Spleen (tissue), 11 donors: ENCODE measurements at regions not wholly inside any gene's neighbourhood (a gene's known extent, or its start where the extent isn't known, plus 50 kb on each side); places are given as distances from the start of the nearest gene placed in this dataset.

Experiments
- DNase-seq: peaks from one replicate; pipeline ENCODE4 v3.0.0-alpha.2; 2020
- H3K27ac ChIP-seq, 8 donors: fragments of 200-600 bp; sonication (generic) in 7 of 8; 1 replicate in 4 of 8; 2 replicates in 4 of 8; pipeline versions ENCODE4 v1.5.0 to v1.8.0; 2016 to 2021; ENCODE audit warnings: inconsistent platforms in 4 of 8, mild to moderate bottlenecking in 4 of 8, moderate library complexity in 1 of 8
- H3K27me3 ChIP-seq, 7 donors: fragments of 200-600 bp; sonication (generic) in 6 of 7; replicated peaks in 1 of 7; 1 replicate in 4 of 7; 2 replicates in 3 of 7; pipeline versions ENCODE4 v1.5.0 to v1.8.0; 2016 to 2021; ENCODE audit warnings: inconsistent platforms in 3 of 7, mild to moderate bottlenecking in 1 of 7
- H3K36me3 ChIP-seq, 6 donors: fragments of 200-600 bp; sonication (generic) in 5 of 6; 1 replicate in 4 of 6; 2 replicates in 2 of 6; pipeline versions ENCODE4 v1.5.0 to v1.8.0; 2016 to 2021; ENCODE audit warnings: inconsistent platforms in 2 of 6
- H3K4me1 ChIP-seq, 6 donors: fragments of 200-600 bp; sonication (generic) in 5 of 6; 1 replicate in 3 of 6; 2 replicates in 3 of 6; pipeline versions ENCODE4 v1.5.0 to v1.8.0; 2016 to 2021; ENCODE audit warnings: inconsistent platforms in 3 of 6
- H3K4me3 ChIP-seq, 8 donors: fragments of 200-600 bp; sonication (generic) in 7 of 8; 1 replicate in 4 of 8; 2 replicates in 4 of 8; pipeline versions ENCODE4 v1.5.0 to v1.8.0; 2016 to 2021; ENCODE audit warnings: inconsistent platforms in 4 of 8, mild to moderate bottlenecking in 4 of 8, moderate library complexity in 2 of 8
- H3K9me3 ChIP-seq, 8 donors: fragments of 200-600 bp; sonication (generic) in 7 of 8; 1 replicate in 4 of 8; 2 replicates in 4 of 8; pipeline versions ENCODE4 v1.5.0 to v1.8.0; 2016 to 2021; ENCODE audit warnings: inconsistent platforms in 4 of 8
- CTCF ChIP-seq, 11 experiments: fragments of 200-600 bp in 7 of 11; fragments of 450-650 bp in 4 of 11; sonication (generic) in 4 of 11; IDR thresholded peaks in 8 of 11; conservative IDR thresholded peaks in 3 of 11; 1 replicate in 7 of 11; 2 replicates in 4 of 11; pipeline versions ENCODE4 v1.4.0 to v1.8.0; 2016 to 2021; ENCODE audit warnings: antibody characterized with exemption in 11 of 11, inconsistent platforms in 4 of 11, mild to moderate bottlenecking in 1 of 11
- POLR2A ChIP-seq, 3 donors: fragments of 450-650 bp; IDR thresholded peaks; one replicate each; pipeline ENCODE4 v1.5.1; 2017; ENCODE audit warnings: antibody characterized with exemption in 3 of 3, mild to moderate bottlenecking in 1 of 3
- POLR2AphosphoS5 ChIP-seq, 3 donors: sonication (generic); formaldehyde crosslinking; IDR thresholded peaks; one replicate each; pipeline ENCODE4 v1.5.1; 2017; ENCODE audit warnings: antibody characterized with exemption in 3 of 3
- WGBS, 5 donors: extraction: QIAGEN DNeasy Blood & Tissue Kit in 3 of 5; methylation state at CpG; one replicate each; pipeline versions ENCODE4 v1.1.5 to v1.1.7; 2013 to 2018; 5-methylcytosine and 5-hydroxymethylcytosine counted together
- intact Hi-C: fragments of 100-400 bp; cut with DNase I; formaldehyde crosslinking; loops from one replicate; pipeline ENCODE4 v1.15.0; 2023; ENCODE audit warnings: low total_unique reads
- donor health status: healthy with polysubstance abuse.
- donor health status: DM: no; HTN: no; CAD: no; lungs with moderate emphysema.
- donor health status: DM: no; HTN: no; CAD: no.
- donor health status: Bipolar disorder and iron deficiency.
- donor health status: healthy.
- donor health status: DM: no; HTN: no; CAD: no.
- donor health status: DM: yes; HTN: yes; CAD: no.

GRCh38 chr11:121770939-121771595, 318.3 kb upstream of the SORL1-AS1 start:
- no peak overlapping the region for H3K27ac ChIP-seq
- peaks cover 0 to 13% (median 6%) of the 10 kb centered on the region in 6 donors for H3K4me1 ChIP-seq
- no peaks in the 10 kb centered on the region for H3K27me3 ChIP-seq
- intact Hi-C loops, result no loop called here
- no peak overlapping the region for H3K4me3 ChIP-seq
- H3K36me3 ChIP-seq, result no peaks in the 10 kb centered on the region
- WGBS, 5 donors, result 79 to 92% (median 87%) methylated on average over 4 of the region's 4 CpGs
- DNase-seq, result no peak
- no peak for TF ChIP-seq POLR2A (IDR thresholded peaks at IDR 0.05)
- TF ChIP-seq CTCF (IDR thresholded peaks at IDR 0.05 in 8 of 11, conservative IDR thresholded peaks at IDR 0.05 in 3 of 11), result no peak
- TF ChIP-seq POLR2AphosphoS5 (IDR thresholded peaks at IDR 0.05), result no peak
- no peaks in the 10 kb centered on the region for H3K9me3 ChIP-seq

GRCh38 chr11:121769191-121769590, 316.4 kb upstream of the SORL1-AS1 start:
- Histone ChIP-seq H3K27me3 (no peaks in the 10 kb centered on the region), H3K4me3 (no peak overlapping the region), H3K36me3 (no peaks in the 10 kb centered on the region), H3K4me1 (peaks cover 0 to 14% (median 6%) of the 10 kb centered on the region in 6 donors), H3K9me3 (no peaks in the 10 kb centered on the region), H3K27ac (no peak overlapping the region)
- DNase-seq, result no peak
- 76 to 95% (median 77%) methylated on average over 2 of the region's 2 CpGs for WGBS, 5 donors
- intact Hi-C loops, result no loop called here
- TF ChIP-seq CTCF (IDR thresholded peaks at IDR 0.05 in 8 of 11, conservative IDR thresholded peaks at IDR 0.05 in 3 of 11), result no peak
- TF ChIP-seq POLR2A (IDR thresholded peaks at IDR 0.05), result no peak
- TF ChIP-seq POLR2AphosphoS5 (IDR thresholded peaks at IDR 0.05), result no peak

GRCh38 chr11:121767433-121767832, 314.7 kb upstream of the SORL1-AS1 start:
- intact Hi-C loops, result no loop called here
- WGBS, 5 donors, result 40 to 67% (median 50%) methylated on average over 3 of the region's 3 CpGs

More at GRCh38 chr11:121767433-121767832, 314.7 kb upstream of the SORL1-AS1 start:
- H3K27me3 ChIP-seq, result peaks cover 0 to 6% (median 0%) of the 10 kb centered on the region in 7 donors
- H3K4me3 ChIP-seq, result no peak overlapping the region
- H3K27ac ChIP-seq, result peak overlapping the region in 5 of 8 donors; percentile 27 to 66 (median 39)
- H3K36me3 ChIP-seq, result no peaks in the 10 kb centered on the region
- H3K9me3 ChIP-seq, result no peaks in the 10 kb centered on the region
- H3K4me1 ChIP-seq, result peaks cover 0 to 32% (median 15%) of the 10 kb centered on the region in 6 donors
- TF ChIP-seq POLR2A (IDR thresholded peaks at IDR 0.05), result no peak
- TF ChIP-seq POLR2AphosphoS5 (IDR thresholded peaks at IDR 0.05), result no peak
- TF ChIP-seq CTCF (IDR thresholded peaks at IDR 0.05 in 8 of 11, conservative IDR thresholded peaks at IDR 0.05 in 3 of 11), result no peak
- DNase-seq, result no peak
